ENCODE measurements at regions not wholly inside any gene's neighbourhood (a gene's known extent, or its start where the extent isn't known, plus 50 kb on each side); places are given as distances from the start of the nearest gene placed in this dataset.

DNA sequence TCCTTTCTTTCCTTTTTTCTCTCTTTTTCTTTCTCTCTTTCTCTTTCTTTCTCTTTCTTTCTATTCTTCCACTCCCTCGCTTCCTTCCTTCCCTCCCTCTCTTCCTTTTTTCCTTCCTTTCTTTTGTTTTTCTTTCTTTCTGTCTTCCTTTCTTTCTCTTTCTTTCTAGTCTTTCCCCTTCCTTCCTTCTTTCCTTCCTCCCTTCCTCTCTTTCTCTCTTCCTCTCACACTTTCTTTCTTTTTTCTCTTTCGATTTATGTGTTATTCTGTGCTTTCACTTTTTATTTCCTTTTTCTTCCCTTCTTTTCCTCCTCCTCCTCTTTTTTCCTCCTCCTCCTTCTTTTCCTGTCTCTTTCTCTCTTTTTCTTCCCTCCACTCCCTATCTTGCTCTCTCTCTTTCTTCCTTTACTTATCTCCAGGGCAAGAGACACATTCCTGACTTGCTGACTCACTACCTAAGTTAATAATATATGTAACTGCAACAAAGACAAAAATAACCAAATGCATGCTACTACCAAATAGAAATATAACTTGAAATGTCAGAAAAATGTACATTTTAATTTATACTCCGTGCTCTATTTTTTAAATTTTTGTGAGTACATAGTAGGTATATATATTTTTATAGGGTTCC is 445.5 kb downstream of the GABRG2 start:
- TF ChIP-seq, protein P1, sequence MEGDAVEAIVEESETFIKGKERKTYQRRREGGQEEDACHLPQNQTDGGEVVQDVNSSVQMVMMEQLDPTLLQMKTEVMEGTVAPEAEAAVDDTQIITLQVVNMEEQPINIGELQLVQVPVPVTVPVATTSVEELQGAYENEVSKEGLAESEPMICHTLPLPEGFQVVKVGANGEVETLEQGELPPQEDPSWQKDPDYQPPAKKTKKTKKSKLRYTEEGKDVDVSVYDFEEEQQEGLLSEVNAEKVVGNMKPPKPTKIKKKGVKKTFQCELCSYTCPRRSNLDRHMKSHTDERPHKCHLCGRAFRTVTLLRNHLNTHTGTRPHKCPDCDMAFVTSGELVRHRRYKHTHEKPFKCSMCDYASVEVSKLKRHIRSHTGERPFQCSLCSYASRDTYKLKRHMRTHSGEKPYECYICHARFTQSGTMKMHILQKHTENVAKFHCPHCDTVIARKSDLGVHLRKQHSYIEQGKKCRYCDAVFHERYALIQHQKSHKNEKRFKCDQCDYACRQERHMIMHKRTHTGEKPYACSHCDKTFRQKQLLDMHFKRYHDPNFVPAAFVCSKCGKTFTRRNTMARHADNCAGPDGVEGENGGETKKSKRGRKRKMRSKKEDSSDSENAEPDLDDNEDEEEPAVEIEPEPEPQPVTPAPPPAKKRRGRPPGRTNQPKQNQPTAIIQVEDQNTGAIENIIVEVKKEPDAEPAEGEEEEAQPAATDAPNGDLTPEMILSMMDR (IDR thresholded peaks at IDR 0.05), result no peak
- TF ChIP-seq ESRRA (IDR thresholded peaks at IDR 0.05; ENCODE audit: borderline replicate concordance, low read length) (no peak), NPAS2 (CRISPR knock-in tag; IDR thresholded peaks at IDR 0.05; ENCODE audit: borderline replicate concordance) (no peak), RAD21 (conservative IDR thresholded peaks at IDR 0.05 in 1 of 2, IDR thresholded peaks at IDR 0.05 in 1 of 2) (no peak), KDM1A (IDR thresholded peaks at IDR 0.05; ENCODE audit: low read depth) (no peak), EP300 (IDR thresholded peaks at IDR 0.05) (no peak), CHD2 (IDR thresholded peaks at IDR 0.05; ENCODE audit: low read length, partially characterized antibody) (no peak), RCOR1 (IDR thresholded peaks at IDR 0.05; ENCODE audit: low read depth, low read length) (no peak)
- TF ChIP-seq, protein P2, sequence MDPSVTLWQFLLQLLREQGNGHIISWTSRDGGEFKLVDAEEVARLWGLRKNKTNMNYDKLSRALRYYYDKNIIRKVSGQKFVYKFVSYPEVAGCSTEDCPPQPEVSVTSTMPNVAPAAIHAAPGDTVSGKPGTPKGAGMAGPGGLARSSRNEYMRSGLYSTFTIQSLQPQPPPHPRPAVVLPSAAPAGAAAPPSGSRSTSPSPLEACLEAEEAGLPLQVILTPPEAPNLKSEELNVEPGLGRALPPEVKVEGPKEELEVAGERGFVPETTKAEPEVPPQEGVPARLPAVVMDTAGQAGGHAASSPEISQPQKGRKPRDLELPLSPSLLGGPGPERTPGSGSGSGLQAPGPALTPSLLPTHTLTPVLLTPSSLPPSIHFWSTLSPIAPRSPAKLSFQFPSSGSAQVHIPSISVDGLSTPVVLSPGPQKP (IDR thresholded peaks at IDR 0.05; ENCODE audit: low read depth, low read length), result no peak
